ENCODE measurements at regions not wholly inside any gene's neighbourhood (a gene's known extent, or its start where the extent isn't known, plus 50 kb on each side); places are given as distances from the start of the nearest gene placed in this dataset.

GRCh38 chr5:18366234-18366633 is 732.0 kb downstream of the TAF11L14 start:
- no peak for DNase-seq (ENCODE audit: extremely low read depth, low read depth)
- no peak overlapping the region for H3K4me3 ChIP-seq (replicated peaks; ENCODE audit: low read depth, low read length)
- TF ChIP-seq CTCF (IDR thresholded peaks at IDR 0.05; ENCODE audit: low read depth, low read length, missing control alignments): no peak

- TF ChIP-seq CTCF (IDR thresholded peaks at IDR 0.05; ENCODE audit: low read depth, low read length, missing control alignments): no peak
Observed at GRCh38 chr5:18370531-18370930, 736.3 kb downstream of the TAF11L14 start.

GRCh38 chr5:18375641-18376040 is 741.4 kb downstream of the TAF11L14 start:
- TF ChIP-seq CTCF (IDR thresholded peaks at IDR 0.05; ENCODE audit: low read depth, low read length, missing control alignments): no peak
- no peak for DNase-seq (ENCODE audit: extremely low read depth, low read depth)
- no peak overlapping the region for H3K4me3 ChIP-seq (replicated peaks; ENCODE audit: low read depth, low read length)

More at GRCh38 chr5:18370531-18370930, 736.3 kb downstream of the TAF11L14 start:
- no peak for DNase-seq (ENCODE audit: extremely low read depth, low read depth)
- no peak overlapping the region for H3K4me3 ChIP-seq (replicated peaks; ENCODE audit: low read depth, low read length)

- H3K4me3 ChIP-seq (replicated peaks; ENCODE audit: low read depth, low read length): no peak overlapping the region
- no peak for DNase-seq (ENCODE audit: extremely low read depth, low read depth)
- TF ChIP-seq CTCF (IDR thresholded peaks at IDR 0.05; ENCODE audit: low read depth, low read length, missing control alignments): no peak
Observed at GRCh38 chr5:18378066-18378465, 743.8 kb downstream of the TAF11L14 start.

GRCh38 chr5:18379189-18379588 is 744.9 kb downstream of the TAF11L14 start:
- no peak overlapping the region for H3K4me3 ChIP-seq (replicated peaks; ENCODE audit: low read depth, low read length)
- no peak for DNase-seq (ENCODE audit: extremely low read depth, low read depth)
- TF ChIP-seq CTCF (IDR thresholded peaks at IDR 0.05; ENCODE audit: low read depth, low read length, missing control alignments): no peak

GRCh38 chr5:18380729-18381362 is 746.6 kb downstream of the TAF11L14 start:
- no peak for TF ChIP-seq CTCF (IDR thresholded peaks at IDR 0.05; ENCODE audit: low read depth, low read length, missing control alignments)
- no peak for DNase-seq (ENCODE audit: extremely low read depth, low read depth)
- H3K4me3 ChIP-seq (replicated peaks; ENCODE audit: low read depth, low read length): no peak overlapping the region

All from HFF-Myc (cell line).